HEK293 (cell line): ENCODE measurements at regions not wholly inside any gene's neighbourhood (a gene's known extent, or its start where the extent isn't known, plus 50 kb on each side); places are given as distances from the start of the nearest gene placed in this dataset.

Experiments
- KLF1 ChIP-seq: fragments of 450-650 bp; formaldehyde crosslinking; IDR thresholded peaks from 2 replicates; pipeline ENCODE4 v1.5.1; 2016; ENCODE audit warnings: missing biosample characterization, missing genetic modification characterization
- REPIN1 ChIP-seq: fragments of 450-650 bp; formaldehyde crosslinking; IDR thresholded peaks from 2 replicates; pipeline ENCODE4 v1.5.1; 2017; ENCODE audit warnings: missing biosample characterization, missing genetic modification characterization, low read depth
- ZFP69B ChIP-seq: fragments of 450-650 bp; formaldehyde crosslinking; IDR thresholded peaks from 2 replicates; pipeline ENCODE4 v1.5.1; 2016; ENCODE audit warnings: missing biosample characterization, missing genetic modification characterization
- ZNF121 ChIP-seq: fragments of 450-650 bp; formaldehyde crosslinking; IDR thresholded peaks from 2 replicates; pipeline ENCODE4 v1.5.1; 2016; ENCODE audit warnings: missing biosample characterization, missing genetic modification characterization
- ZNF350 ChIP-seq: fragments of 450-650 bp; formaldehyde crosslinking; IDR thresholded peaks from 2 replicates; pipeline ENCODE4 v1.5.0; 2017; ENCODE audit warnings: missing biosample characterization, mild to moderate bottlenecking, missing genetic modification characterization
- ZNF677 ChIP-seq: fragments of 450-650 bp; IDR thresholded peaks from 2 replicates; pipeline ENCODE4 v1.5.0; 2018; ENCODE audit warnings: missing biosample characterization, mild to moderate bottlenecking, missing genetic modification characterization, moderate library complexity
- ZNF707 ChIP-seq: fragments of 450-650 bp; formaldehyde crosslinking; IDR thresholded peaks from 2 replicates; pipeline ENCODE4 v1.5.1; 2016; ENCODE audit warnings: missing biosample characterization, missing genetic modification characterization
- ZNF768 ChIP-seq: fragments of 450-650 bp; formaldehyde crosslinking; IDR thresholded peaks from 2 replicates; pipeline ENCODE4 v1.5.1; 2018; ENCODE audit warnings: missing biosample characterization, mild to moderate bottlenecking, missing genetic modification characterization
- ZNF776 ChIP-seq: fragments of 450-650 bp; formaldehyde crosslinking; IDR thresholded peaks from 2 replicates; pipeline ENCODE4 v1.5.0; 2017; ENCODE audit warnings: missing biosample characterization, missing genetic modification characterization, borderline replicate concordance
- TF ChIP-seq, protein P1 (sequence below): fragments of 450-650 bp; formaldehyde crosslinking; IDR thresholded peaks from 2 replicates; pipeline ENCODE4 v1.5.1; 2016; ENCODE audit warnings: missing biosample characterization, missing genetic modification characterization
- TF ChIP-seq, protein P2 (sequence below): fragments of 450-650 bp; formaldehyde crosslinking; IDR thresholded peaks from 2 replicates; pipeline ENCODE4 v1.5.1; 2016; ENCODE audit warnings: missing biosample characterization, missing genetic modification characterization
- TF ChIP-seq, protein P3 (sequence below): fragments of 450-650 bp; formaldehyde crosslinking; conservative IDR thresholded peaks from 2 replicates; pipeline ENCODE4 v1.5.1; 2016; ENCODE audit warnings: low read depth, missing biosample characterization, missing genetic modification characterization
- TF ChIP-seq, protein P4 (sequence below): sonication (generic); formaldehyde crosslinking; IDR thresholded peaks from 2 replicates; pipeline ENCODE4 v1.8.1; 2022; ENCODE audit warnings: mild to moderate bottlenecking, moderate library complexity, missing genetic modification reagents
- TF ChIP-seq, protein P5 (sequence below): fragments of 450-650 bp; formaldehyde crosslinking; IDR thresholded peaks from 2 replicates; pipeline ENCODE4 v1.5.1; 2016; ENCODE audit warnings: missing biosample characterization, missing genetic modification characterization

DNA sequence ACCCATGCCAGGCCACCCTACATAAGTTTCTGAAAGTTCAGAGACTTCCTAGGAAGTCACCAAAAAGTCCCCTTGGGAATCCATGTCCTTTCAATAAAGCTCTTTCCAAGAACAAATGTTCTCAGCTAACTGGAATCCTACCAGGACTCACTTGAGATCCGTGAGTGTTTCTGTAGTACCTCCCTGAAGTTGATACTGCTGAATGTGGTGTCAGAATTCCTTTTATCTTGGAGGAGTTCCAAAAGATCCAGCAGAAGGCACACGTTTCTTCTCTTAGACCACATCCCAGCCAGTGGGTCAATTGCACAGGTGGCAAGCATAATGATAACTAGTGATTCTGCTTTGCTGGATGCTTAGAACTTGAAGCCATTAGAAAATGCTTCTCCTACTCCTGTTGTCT lies 689.7 kb upstream of the IGFBP3 start:
- no peak for TF ChIP-seq ZFP69B
- TF ChIP-seq, protein P1, sequence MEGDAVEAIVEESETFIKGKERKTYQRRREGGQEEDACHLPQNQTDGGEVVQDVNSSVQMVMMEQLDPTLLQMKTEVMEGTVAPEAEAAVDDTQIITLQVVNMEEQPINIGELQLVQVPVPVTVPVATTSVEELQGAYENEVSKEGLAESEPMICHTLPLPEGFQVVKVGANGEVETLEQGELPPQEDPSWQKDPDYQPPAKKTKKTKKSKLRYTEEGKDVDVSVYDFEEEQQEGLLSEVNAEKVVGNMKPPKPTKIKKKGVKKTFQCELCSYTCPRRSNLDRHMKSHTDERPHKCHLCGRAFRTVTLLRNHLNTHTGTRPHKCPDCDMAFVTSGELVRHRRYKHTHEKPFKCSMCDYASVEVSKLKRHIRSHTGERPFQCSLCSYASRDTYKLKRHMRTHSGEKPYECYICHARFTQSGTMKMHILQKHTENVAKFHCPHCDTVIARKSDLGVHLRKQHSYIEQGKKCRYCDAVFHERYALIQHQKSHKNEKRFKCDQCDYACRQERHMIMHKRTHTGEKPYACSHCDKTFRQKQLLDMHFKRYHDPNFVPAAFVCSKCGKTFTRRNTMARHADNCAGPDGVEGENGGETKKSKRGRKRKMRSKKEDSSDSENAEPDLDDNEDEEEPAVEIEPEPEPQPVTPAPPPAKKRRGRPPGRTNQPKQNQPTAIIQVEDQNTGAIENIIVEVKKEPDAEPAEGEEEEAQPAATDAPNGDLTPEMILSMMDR (tag by site-specific recombination): no peak
- no peak for TF ChIP-seq ZNF768 (tag by site-specific recombination)
- TF ChIP-seq ZNF350 (tag by site-specific recombination): no peak
- TF ChIP-seq, protein P2, sequence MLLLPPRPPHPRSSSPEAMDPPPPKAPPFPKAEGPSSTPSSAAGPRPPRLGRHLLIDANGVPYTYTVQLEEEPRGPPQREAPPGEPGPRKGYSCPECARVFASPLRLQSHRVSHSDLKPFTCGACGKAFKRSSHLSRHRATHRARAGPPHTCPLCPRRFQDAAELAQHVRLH (tag by site-specific recombination): no peak
- TF ChIP-seq, protein P3, sequence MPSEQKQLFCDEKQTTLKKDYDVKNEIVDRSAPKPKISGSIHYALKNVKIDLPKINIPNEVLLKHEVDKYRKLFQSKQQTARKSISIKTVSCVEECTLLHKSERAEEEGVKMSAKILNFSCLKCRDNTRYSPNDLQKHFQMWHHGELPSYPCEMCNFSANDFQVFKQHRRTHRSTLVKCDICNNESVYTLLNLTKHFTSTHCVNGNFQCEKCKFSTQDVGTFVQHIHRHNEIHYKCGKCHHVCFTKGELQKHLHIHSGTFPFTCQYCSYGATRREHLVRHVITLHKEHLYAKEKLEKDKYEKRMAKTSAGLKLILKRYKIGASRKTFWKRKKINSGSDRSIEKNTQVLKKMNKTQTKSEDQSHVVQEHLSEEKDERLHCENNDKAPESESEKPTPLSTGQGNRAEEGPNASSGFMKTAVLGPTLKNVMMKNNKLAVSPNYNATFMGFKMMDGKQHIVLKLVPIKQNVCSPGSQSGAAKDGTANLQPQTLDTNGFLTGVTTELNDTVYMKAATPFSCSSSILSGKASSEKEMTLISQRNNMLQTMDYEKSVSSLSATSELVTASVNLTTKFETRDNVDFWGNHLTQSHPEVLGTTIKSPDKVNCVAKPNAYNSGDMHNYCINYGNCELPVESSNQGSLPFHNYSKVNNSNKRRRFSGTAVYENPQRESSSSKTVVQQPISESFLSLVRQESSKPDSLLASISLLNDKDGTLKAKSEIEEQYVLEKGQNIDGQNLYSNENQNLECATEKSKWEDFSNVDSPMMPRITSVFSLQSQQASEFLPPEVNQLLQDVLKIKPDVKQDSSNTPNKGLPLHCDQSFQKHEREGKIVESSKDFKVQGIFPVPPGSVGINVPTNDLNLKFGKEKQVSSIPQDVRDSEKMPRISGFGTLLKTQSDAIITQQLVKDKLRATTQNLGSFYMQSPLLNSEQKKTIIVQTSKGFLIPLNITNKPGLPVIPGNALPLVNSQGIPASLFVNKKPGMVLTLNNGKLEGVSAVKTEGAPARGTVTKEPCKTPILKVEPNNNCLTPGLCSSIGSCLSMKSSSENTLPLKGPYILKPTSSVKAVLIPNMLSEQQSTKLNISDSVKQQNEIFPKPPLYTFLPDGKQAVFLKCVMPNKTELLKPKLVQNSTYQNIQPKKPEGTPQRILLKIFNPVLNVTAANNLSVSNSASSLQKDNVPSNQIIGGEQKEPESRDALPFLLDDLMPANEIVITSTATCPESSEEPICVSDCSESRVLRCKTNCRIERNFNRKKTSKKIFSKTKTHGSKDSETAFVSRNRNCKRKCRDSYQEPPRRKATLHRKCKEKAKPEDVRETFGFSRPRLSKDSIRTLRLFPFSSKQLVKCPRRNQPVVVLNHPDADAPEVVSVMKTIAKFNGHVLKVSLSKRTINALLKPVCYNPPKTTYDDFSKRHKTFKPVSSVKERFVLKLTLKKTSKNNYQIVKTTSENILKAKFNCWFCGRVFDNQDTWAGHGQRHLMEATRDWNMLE: no peak
- no peak for TF ChIP-seq REPIN1
- no peak for TF ChIP-seq ZNF707 (tag by site-specific recombination)
- TF ChIP-seq, protein P4, sequence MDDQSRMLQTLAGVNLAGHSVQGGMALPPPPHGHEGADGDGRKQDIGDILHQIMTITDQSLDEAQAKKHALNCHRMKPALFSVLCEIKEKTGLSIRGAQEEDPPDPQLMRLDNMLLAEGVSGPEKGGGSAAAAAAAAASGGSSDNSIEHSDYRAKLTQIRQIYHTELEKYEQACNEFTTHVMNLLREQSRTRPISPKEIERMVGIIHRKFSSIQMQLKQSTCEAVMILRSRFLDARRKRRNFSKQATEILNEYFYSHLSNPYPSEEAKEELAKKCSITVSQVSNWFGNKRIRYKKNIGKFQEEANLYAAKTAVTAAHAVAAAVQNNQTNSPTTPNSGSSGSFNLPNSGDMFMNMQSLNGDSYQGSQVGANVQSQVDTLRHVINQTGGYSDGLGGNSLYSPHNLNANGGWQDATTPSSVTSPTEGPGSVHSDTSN (CRISPR knock-in tag): no peak
- no peak for TF ChIP-seq ZNF677
- TF ChIP-seq, protein P5, sequence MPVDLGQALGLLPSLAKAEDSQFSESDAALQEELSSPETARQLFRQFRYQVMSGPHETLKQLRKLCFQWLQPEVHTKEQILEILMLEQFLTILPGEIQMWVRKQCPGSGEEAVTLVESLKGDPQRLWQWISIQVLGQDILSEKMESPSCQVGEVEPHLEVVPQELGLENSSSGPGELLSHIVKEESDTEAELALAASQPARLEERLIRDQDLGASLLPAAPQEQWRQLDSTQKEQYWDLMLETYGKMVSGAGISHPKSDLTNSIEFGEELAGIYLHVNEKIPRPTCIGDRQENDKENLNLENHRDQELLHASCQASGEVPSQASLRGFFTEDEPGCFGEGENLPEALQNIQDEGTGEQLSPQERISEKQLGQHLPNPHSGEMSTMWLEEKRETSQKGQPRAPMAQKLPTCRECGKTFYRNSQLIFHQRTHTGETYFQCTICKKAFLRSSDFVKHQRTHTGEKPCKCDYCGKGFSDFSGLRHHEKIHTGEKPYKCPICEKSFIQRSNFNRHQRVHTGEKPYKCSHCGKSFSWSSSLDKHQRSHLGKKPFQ (tag by site-specific recombination): no peak
- TF ChIP-seq ZNF121 (tag by site-specific recombination): no peak
- no peak for TF ChIP-seq ZNF776 (tag by site-specific recombination)
- TF ChIP-seq KLF1 (tag by site-specific recombination): no peak
